ENCODE measurements at regions not wholly inside any gene's neighbourhood (a gene's known extent, or its start where the extent isn't known, plus 50 kb on each side); places are given as distances from the start of the nearest gene placed in this dataset.

DNA sequence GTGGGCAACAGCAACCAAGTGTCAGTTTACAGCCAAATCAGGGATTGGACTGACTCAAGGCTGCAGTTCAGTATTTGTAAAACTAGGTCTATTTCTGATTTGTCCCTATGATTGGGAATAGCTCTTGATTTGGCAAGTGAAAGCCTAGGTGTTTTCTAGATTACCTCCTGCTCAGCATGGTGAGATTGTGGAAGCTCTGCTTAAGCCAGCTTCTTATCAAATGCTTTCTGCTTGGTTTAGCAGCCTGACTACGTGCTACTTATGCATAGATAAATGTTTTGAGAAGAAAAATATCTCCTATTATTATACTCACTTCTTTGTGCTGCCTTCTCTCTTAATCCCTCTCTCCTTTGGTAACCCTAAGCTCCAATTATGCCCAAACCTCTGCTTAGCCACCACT lies 86.3 kb upstream of the AMOTL1 start:
- no peak for TF ChIP-seq CTCF (IDR thresholded peaks at IDR 0.05)
- TF ChIP-seq POLR2A (IDR thresholded peaks at IDR 0.05) = no peak
